ENCODE measurements at regions not wholly inside any gene's neighbourhood (a gene's known extent, or its start where the extent isn't known, plus 50 kb on each side); places are given as distances from the start of the nearest gene placed in this dataset.

GRCh38 chr2:238695538-238695937, 152.3 kb upstream of the TWIST2 start:
- no peaks in the 10 kb centered on the region for H3K9me3 ChIP-seq (ENCODE audit: control insufficient read depth in 1 of 2, low read length in 2 of 2)
- H3K27me3 ChIP-seq (ENCODE audit: low read depth, low read length), result no peaks in the 10 kb centered on the region
- H3K4me1 ChIP-seq (ENCODE audit: control insufficient read depth in 1 of 2, insufficient read depth in 2 of 2, low read length in 2 of 2), result peaks cover 0 to 15% of the 10 kb centered on the region in 2 donors
- no peak overlapping the region for H3K4me3 ChIP-seq (ENCODE audit: low read depth in 1 of 2, low read length in 2 of 2)
- no peaks in the 10 kb centered on the region for H3K36me3 ChIP-seq (ENCODE audit: control insufficient read depth in 1 of 2, insufficient read depth in 2 of 2, low read length in 2 of 2)
- H3K27ac ChIP-seq (ENCODE audit: low read length), result no peak overlapping the region

GRCh38 chr2:238696331-238696730, 151.6 kb upstream of the TWIST2 start:
- no peaks in the 10 kb centered on the region for H3K27me3 ChIP-seq (ENCODE audit: low read depth, low read length)
- H3K27ac ChIP-seq (ENCODE audit: low read length), result no peak overlapping the region
- H3K4me1 ChIP-seq (ENCODE audit: control insufficient read depth in 1 of 2, insufficient read depth in 2 of 2, low read length in 2 of 2), result peaks cover 0 to 16% of the 10 kb centered on the region in 2 donors
- no peaks in the 10 kb centered on the region for H3K36me3 ChIP-seq (ENCODE audit: control insufficient read depth in 1 of 2, insufficient read depth in 2 of 2, low read length in 2 of 2)
- no peak overlapping the region for H3K4me3 ChIP-seq (ENCODE audit: low read depth in 1 of 2, low read length in 2 of 2)
- H3K9me3 ChIP-seq (ENCODE audit: control insufficient read depth in 1 of 2, low read length in 2 of 2), result no peaks in the 10 kb centered on the region

DNA sequence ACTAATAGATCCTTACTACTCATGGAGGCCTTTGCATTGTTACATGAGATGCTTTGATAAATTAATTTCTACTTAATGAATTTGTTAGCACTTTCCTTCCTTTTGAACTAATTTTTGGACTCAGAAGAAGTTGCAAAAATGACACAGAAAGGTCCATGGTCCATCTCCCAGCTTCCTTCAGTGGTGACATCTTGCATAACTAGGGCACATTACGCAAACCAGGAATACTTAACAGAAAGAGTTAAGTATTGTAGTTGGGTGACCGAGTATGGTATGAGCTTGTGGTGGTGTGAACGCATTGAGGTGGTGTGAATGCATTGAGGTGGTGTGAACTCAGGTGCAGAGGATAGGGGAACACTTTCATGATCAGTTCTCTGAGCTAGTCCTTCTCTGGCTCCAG, 151.1 kb upstream of the TWIST2 start:
- H3K4me1 ChIP-seq (ENCODE audit: control insufficient read depth in 1 of 2, insufficient read depth in 2 of 2, low read length in 2 of 2), result peaks cover 0 to 21% of the 10 kb centered on the region in 2 donors
- no peaks in the 10 kb centered on the region for H3K9me3 ChIP-seq (ENCODE audit: control insufficient read depth in 1 of 2, low read length in 2 of 2)
- H3K4me3 ChIP-seq (ENCODE audit: low read depth in 1 of 2, low read length in 2 of 2), result no peak overlapping the region
- H3K27ac ChIP-seq (ENCODE audit: low read length), result no peak overlapping the region
- no peaks in the 10 kb centered on the region for H3K27me3 ChIP-seq (ENCODE audit: low read depth, low read length)
- no peaks in the 10 kb centered on the region for H3K36me3 ChIP-seq (ENCODE audit: control insufficient read depth in 1 of 2, insufficient read depth in 2 of 2, low read length in 2 of 2)

DNA sequence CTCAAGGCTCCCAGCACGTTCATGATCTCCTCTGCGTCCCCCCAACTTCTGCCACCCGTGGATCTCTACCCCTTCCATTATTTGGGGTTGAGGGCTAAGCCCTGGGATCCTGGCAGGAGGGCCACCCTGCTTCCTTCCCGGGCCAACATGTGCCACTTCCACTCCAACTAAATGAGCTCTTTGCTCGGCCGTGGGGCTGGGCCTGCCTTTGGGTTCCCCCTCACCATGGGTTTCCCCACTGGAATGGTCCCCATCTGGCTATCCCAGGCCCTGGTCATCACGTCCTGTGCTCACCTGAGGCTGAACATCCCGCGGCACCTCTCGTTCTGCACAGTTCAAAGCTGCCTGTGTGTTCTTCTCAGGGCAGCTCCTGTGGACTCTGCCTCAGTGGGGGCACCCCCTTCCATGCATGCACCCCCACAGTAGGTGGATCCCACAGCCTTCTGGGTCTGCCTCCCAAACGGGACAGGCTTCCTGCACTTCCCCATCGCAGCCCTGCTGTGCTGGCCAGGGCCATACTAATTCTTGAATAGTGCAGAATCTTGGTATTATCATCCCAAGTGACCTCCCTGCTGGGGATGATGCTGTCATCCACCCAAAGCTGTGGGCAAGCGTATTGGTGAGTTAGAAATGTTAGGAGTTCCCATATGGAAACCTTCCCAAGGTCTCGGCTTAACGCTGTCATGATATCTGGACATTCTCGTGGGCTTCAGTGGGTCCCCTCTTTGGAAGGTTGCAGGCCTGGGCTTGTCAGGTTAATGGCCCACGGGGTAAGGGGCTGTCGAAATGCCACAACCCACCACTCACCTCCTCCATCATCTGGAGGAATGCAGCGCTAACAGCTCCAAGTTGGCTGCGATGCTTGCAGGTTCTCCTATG, 150.5 kb upstream of the TWIST2 start:
- no peaks in the 10 kb centered on the region for H3K27me3 ChIP-seq (ENCODE audit: low read depth, low read length)
- H3K27ac ChIP-seq (ENCODE audit: low read length), result no peak overlapping the region
- H3K36me3 ChIP-seq (ENCODE audit: control insufficient read depth in 1 of 2, insufficient read depth in 2 of 2, low read length in 2 of 2), result no peaks in the 10 kb centered on the region
- peaks cover 0 to 24% of the 10 kb centered on the region in 2 donors for H3K4me1 ChIP-seq (ENCODE audit: control insufficient read depth in 1 of 2, insufficient read depth in 2 of 2, low read length in 2 of 2)
- H3K4me3 ChIP-seq (ENCODE audit: low read depth in 1 of 2, low read length in 2 of 2), result no peak overlapping the region
- H3K9me3 ChIP-seq (ENCODE audit: control insufficient read depth in 1 of 2, low read length in 2 of 2), result no peaks in the 10 kb centered on the region

GRCh38 chr2:238698072-238698352, 149.9 kb upstream of the TWIST2 start:
- Histone ChIP-seq H3K4me3 (ENCODE audit: low read depth in 1 of 2, low read length in 2 of 2) (no peak overlapping the region), H3K27me3 (ENCODE audit: low read depth, low read length) (no peaks in the 10 kb centered on the region), H3K27ac (ENCODE audit: low read length) (no peak overlapping the region), H3K4me1 (ENCODE audit: control insufficient read depth in 1 of 2, insufficient read depth in 2 of 2, low read length in 2 of 2) (peaks cover 0 to 29% of the 10 kb centered on the region in 2 donors), H3K9me3 (ENCODE audit: control insufficient read depth in 1 of 2, low read length in 2 of 2) (no peaks in the 10 kb centered on the region), H3K36me3 (ENCODE audit: control insufficient read depth in 1 of 2, insufficient read depth in 2 of 2, low read length in 2 of 2) (no peaks in the 10 kb centered on the region)

- peaks cover 0 to 29% of the 10 kb centered on the region in 2 donors for H3K4me1 ChIP-seq (ENCODE audit: control insufficient read depth in 1 of 2, insufficient read depth in 2 of 2, low read length in 2 of 2)
- no peak overlapping the region for H3K4me3 ChIP-seq (ENCODE audit: low read depth in 1 of 2, low read length in 2 of 2)
- no peaks in the 10 kb centered on the region for H3K36me3 ChIP-seq (ENCODE audit: control insufficient read depth in 1 of 2, insufficient read depth in 2 of 2, low read length in 2 of 2)
- H3K27me3 ChIP-seq (ENCODE audit: low read depth, low read length), result no peaks in the 10 kb centered on the region
- no peak overlapping the region for H3K27ac ChIP-seq (ENCODE audit: low read length)
- H3K9me3 ChIP-seq (ENCODE audit: control insufficient read depth in 1 of 2, low read length in 2 of 2), result no peaks in the 10 kb centered on the region
Measured at GRCh38 chr2:238698451-238699306, 149.2 kb upstream of the TWIST2 start.

DNA sequence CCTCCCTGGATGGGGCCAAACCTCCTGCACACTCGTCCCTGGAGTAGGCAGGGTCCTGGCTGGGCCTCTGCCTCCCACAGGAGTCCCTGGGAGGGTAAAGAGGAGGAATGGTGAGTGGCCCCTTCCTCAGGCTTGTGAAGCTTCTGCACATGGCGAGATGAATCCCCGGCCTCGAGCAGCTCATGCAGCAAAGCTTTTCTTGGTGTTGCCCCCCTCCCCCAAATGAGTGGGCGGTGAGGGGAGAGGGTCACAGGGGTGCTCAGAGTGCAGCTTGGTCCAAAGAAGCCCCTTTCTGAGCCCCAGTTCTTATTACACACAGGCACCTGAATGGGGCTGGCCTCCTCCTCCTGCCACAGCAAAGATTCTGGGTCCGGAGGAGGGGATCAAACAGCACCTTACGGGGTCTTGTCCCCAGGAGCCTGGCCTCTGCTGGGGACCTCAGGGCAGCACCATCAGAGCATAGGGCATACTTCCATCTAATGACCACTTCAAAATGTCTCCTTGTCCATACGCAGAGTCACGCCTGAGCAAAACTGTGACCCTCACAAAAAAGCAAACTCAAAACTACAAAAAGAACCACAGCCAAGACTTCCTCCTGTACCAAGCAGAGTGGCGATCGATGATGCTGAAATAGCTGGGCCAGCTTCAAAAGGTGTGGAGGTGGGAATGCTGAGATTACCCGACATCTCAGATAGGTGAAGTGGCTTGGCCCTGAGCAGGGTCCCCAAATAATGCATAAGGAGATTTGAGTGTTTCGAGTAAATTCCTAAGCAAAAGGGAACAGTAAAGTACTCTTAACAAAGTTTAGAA, 148.4 kb upstream of the TWIST2 start:
- Histone ChIP-seq H3K9me3 (ENCODE audit: control insufficient read depth in 1 of 2, low read length in 2 of 2) (no peaks in the 10 kb centered on the region), H3K36me3 (ENCODE audit: control insufficient read depth in 1 of 2, insufficient read depth in 2 of 2, low read length in 2 of 2) (no peaks in the 10 kb centered on the region), H3K27ac (ENCODE audit: low read length) (no peak overlapping the region), H3K4me1 (ENCODE audit: control insufficient read depth in 1 of 2, insufficient read depth in 2 of 2, low read length in 2 of 2) (peaks cover 0 to 29% of the 10 kb centered on the region in 2 donors), H3K4me3 (ENCODE audit: low read depth in 1 of 2, low read length in 2 of 2) (no peak overlapping the region), H3K27me3 (ENCODE audit: low read depth, low read length) (no peaks in the 10 kb centered on the region)

DNA sequence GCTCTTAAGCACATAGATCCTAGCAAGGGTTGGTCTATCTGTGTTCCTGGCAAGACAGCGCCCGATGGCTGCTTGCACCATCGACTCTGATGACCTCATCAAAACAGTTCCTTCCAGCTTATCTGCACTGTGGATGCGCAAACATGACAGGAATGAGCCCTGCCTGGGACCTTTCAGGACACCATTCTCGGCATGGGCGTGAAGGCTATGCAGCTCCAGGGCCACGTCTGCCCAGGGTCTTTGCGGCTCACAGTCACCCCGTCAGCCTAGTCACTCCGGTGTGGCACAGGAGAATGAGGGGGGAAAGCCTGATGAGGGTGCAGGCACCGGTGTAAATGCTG, 147.8 kb upstream of the TWIST2 start:
- Histone ChIP-seq H3K27ac (ENCODE audit: low read length) (no peak overlapping the region), H3K4me3 (ENCODE audit: low read depth in 1 of 2, low read length in 2 of 2) (no peak overlapping the region), H3K4me1 (ENCODE audit: control insufficient read depth in 1 of 2, insufficient read depth in 2 of 2, low read length in 2 of 2) (peaks cover 0 to 27% of the 10 kb centered on the region in 2 donors), H3K9me3 (ENCODE audit: control insufficient read depth in 1 of 2, low read length in 2 of 2) (no peaks in the 10 kb centered on the region), H3K27me3 (ENCODE audit: low read depth, low read length) (no peaks in the 10 kb centered on the region), H3K36me3 (ENCODE audit: control insufficient read depth in 1 of 2, insufficient read depth in 2 of 2, low read length in 2 of 2) (no peaks in the 10 kb centered on the region)

DNA sequence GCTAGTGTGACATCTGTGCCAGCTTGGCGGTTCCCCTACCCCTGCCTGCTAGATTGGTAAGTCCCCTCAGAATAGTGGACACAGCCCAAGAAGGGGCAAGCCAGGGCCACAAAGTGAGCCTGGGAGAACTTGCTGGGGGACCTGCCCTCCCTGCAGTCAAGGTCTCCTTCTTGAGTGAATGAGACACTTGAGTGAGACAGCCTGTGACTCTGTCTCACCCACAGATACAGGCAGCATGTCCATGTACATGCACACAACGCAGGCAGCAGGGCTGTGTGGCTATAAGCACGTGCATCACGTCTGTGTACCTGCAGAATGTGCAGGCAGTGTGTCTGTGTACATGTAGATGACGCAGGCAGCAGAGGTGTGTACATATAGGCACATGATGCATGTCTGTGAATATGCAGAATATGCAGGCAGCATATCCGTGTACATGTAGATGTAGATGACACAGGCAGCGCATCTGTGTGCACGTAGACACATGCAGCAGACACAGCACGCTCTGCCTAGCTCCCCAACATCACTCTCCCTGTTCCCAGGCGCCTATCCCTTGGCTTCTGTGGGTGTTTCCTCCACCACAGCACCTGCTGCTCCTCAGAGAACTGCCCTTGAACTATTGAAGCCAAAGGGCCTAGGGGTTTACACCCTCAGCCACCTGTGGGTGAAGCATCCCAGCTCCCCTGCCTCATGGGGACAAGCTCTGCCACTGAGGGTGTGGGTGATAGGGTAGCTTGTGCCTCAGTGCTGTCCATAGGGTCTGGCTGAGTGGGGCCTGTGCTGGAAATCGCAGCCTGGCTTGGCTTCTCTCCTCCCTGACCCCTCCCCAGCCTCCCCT, 147.2 kb upstream of the TWIST2 start:
- Histone ChIP-seq H3K27ac (ENCODE audit: low read length) (no peak overlapping the region), H3K9me3 (ENCODE audit: control insufficient read depth in 1 of 2, low read length in 2 of 2) (no peaks in the 10 kb centered on the region), H3K36me3 (ENCODE audit: control insufficient read depth in 1 of 2, insufficient read depth in 2 of 2, low read length in 2 of 2) (no peaks in the 10 kb centered on the region), H3K27me3 (ENCODE audit: low read depth, low read length) (no peaks in the 10 kb centered on the region), H3K4me1 (ENCODE audit: control insufficient read depth in 1 of 2, insufficient read depth in 2 of 2, low read length in 2 of 2) (peaks cover 0 to 21% of the 10 kb centered on the region in 2 donors), H3K4me3 (ENCODE audit: low read depth in 1 of 2, low read length in 2 of 2) (no peak overlapping the region)

- Histone ChIP-seq H3K27ac (ENCODE audit: low read length) (no peak overlapping the region), H3K9me3 (ENCODE audit: control insufficient read depth in 1 of 2, low read length in 2 of 2) (no peaks in the 10 kb centered on the region), H3K27me3 (ENCODE audit: low read depth, low read length) (no peaks in the 10 kb centered on the region), H3K36me3 (ENCODE audit: control insufficient read depth in 1 of 2, insufficient read depth in 2 of 2, low read length in 2 of 2) (no peaks in the 10 kb centered on the region), H3K4me1 (ENCODE audit: control insufficient read depth in 1 of 2, insufficient read depth in 2 of 2, low read length in 2 of 2) (peaks cover 0 to 14% of the 10 kb centered on the region in 2 donors), H3K4me3 (ENCODE audit: low read depth in 1 of 2, low read length in 2 of 2) (no peak overlapping the region)
Measured at GRCh38 chr2:238701341-238702206, 146.3 kb upstream of the TWIST2 start.
